ENCODE measurements at regions not wholly inside any gene's neighbourhood (a gene's known extent, or its start where the extent isn't known, plus 50 kb on each side); places are given as distances from the start of the nearest gene placed in this dataset.

GRCh38 chr3:102141096-102141927 lies 292.0 kb downstream of the NFKBIZ start:
- intact Hi-C loops (cut with DNase I), result no loop called here
- no peak for DNase-seq

GRCh38 chr3:102141928-102142239 lies 292.6 kb downstream of the NFKBIZ start:
- intact Hi-C loops (cut with DNase I), result no loop called here
- no peak for DNase-seq

- DNase-seq, result no peak
- intact Hi-C loops (cut with DNase I), result no loop called here
Measured at GRCh38 chr3:102142379-102143060, 292.3 kb upstream of the ZPLD1 start.

- DNase-seq, result no peak
- intact Hi-C loops (cut with DNase I), result no loop called here
Measured at GRCh38 chr3:102143536-102143935, 291.3 kb upstream of the ZPLD1 start.

- DNase-seq, result no peak
- intact Hi-C loops (cut with DNase I), result no loop called here
Measured at GRCh38 chr3:102144063-102144462, 290.8 kb upstream of the ZPLD1 start.

GRCh38 chr3:102148598-102149337 lies 286.0 kb upstream of the ZPLD1 start:
- intact Hi-C loops (cut with DNase I), result no loop called here

GRCh38 chr3:102151935-102152334 lies 282.9 kb upstream of the ZPLD1 start:
- DNase-seq, result no peak
- intact Hi-C loops (cut with DNase I), result no loop called here

More at GRCh38 chr3:102148598-102149337, 286.0 kb upstream of the ZPLD1 start:
- no peak for DNase-seq

GRCh38 chr3:102156426-102156825 lies 278.4 kb upstream of the ZPLD1 start:
- no peak for DNase-seq
- intact Hi-C loops (cut with DNase I), result no loop called here

- no peak for DNase-seq
- intact Hi-C loops (cut with DNase I), result no loop called here
Measured at GRCh38 chr3:102158080-102158740, 276.6 kb upstream of the ZPLD1 start.

GRCh38 chr3:102159810-102160451 lies 274.9 kb upstream of the ZPLD1 start:
- intact Hi-C loops (cut with DNase I), result no loop called here
- DNase-seq, result no peak

GRCh38 chr3:102161384-102162006 lies 273.3 kb upstream of the ZPLD1 start:
- no peak for DNase-seq
- intact Hi-C loops (cut with DNase I), result no loop called here

GRCh38 chr3:102162251-102162650 lies 272.6 kb upstream of the ZPLD1 start:
- intact Hi-C loops (cut with DNase I), result no loop called here
- DNase-seq, result no peak

- DNase-seq, result no peak
- intact Hi-C loops (cut with DNase I), result no loop called here
Measured at GRCh38 chr3:102163039-102163817, 271.6 kb upstream of the ZPLD1 start.

- intact Hi-C loops (cut with DNase I), result no loop called here
- no peak for DNase-seq
Measured at GRCh38 chr3:102163818-102164154, 271.0 kb upstream of the ZPLD1 start.

- DNase-seq, result no peak
- intact Hi-C loops (cut with DNase I), result no loop called here
Measured at GRCh38 chr3:102165367-102165766, 269.4 kb upstream of the ZPLD1 start.

- no peak for DNase-seq
- intact Hi-C loops (cut with DNase I), result no loop called here
Measured at GRCh38 chr3:102169915-102170479, 264.8 kb upstream of the ZPLD1 start.

- intact Hi-C loops (cut with DNase I), result no loop called here
- DNase-seq, result no peak
Measured at GRCh38 chr3:102170545-102170944, 264.3 kb upstream of the ZPLD1 start.

- DNase-seq, result no peak
- intact Hi-C loops (cut with DNase I), result no loop called here
Measured at GRCh38 chr3:102174312-102174712, 260.5 kb upstream of the ZPLD1 start.

- intact Hi-C loops (cut with DNase I), result no loop called here
Measured at GRCh38 chr3:102174832-102175374, 259.9 kb upstream of the ZPLD1 start.

More at GRCh38 chr3:102174832-102175374, 259.9 kb upstream of the ZPLD1 start:
- DNase-seq, result no peak

All from posterior cingulate gyrus (tissue), 11 donors.